ENCODE measurements at regions not wholly inside any gene's neighbourhood (a gene's known extent, or its start where the extent isn't known, plus 50 kb on each side); places are given as distances from the start of the nearest gene placed in this dataset.

- Histone ChIP-seq H3K27ac (no peak overlapping the region), H3K4me3 (no peak overlapping the region), H3K9me3 (no peaks in the 10 kb centered on the region), H3K36me3 (no peaks in the 10 kb centered on the region), H3K4me1 (no peaks in the 10 kb centered on the region), H3K27me3 (no peaks in the 10 kb centered on the region)
- no peak for TF ChIP-seq CTCF (IDR thresholded peaks at IDR 0.05)
- no peak for DNase-seq (ENCODE audit: low spot score in 2 of 2)
- intact Hi-C loops (cut with DNase I), result no loop called here
Observed at GRCh38 chr10:20641605-20642004, 255.5 kb downstream of the NEBL start.

GRCh38 chr10:20635570-20635969, 261.5 kb downstream of the NEBL start:
- no peaks in the 10 kb centered on the region for H3K4me1 ChIP-seq
- no peaks in the 10 kb centered on the region for H3K27me3 ChIP-seq
- intact Hi-C loops (cut with DNase I), result no loop called here
- H3K4me3 ChIP-seq, result no peak overlapping the region
- H3K27ac ChIP-seq, result no peak overlapping the region
- DNase-seq (ENCODE audit: low spot score in 2 of 2), result no peak
- H3K9me3 ChIP-seq, result no peaks in the 10 kb centered on the region
- TF ChIP-seq CTCF (IDR thresholded peaks at IDR 0.05), result no peak
- H3K36me3 ChIP-seq, result no peaks in the 10 kb centered on the region

GRCh38 chr10:20634839-20635238, 262.3 kb downstream of the NEBL start:
- intact Hi-C loops (cut with DNase I), result no loop called here
- H3K4me3 ChIP-seq, result no peak overlapping the region
- no peaks in the 10 kb centered on the region for H3K27me3 ChIP-seq
- H3K36me3 ChIP-seq, result no peaks in the 10 kb centered on the region
- no peak for DNase-seq (ENCODE audit: low spot score in 2 of 2)
- H3K4me1 ChIP-seq, result no peaks in the 10 kb centered on the region
- H3K9me3 ChIP-seq, result no peaks in the 10 kb centered on the region
- TF ChIP-seq CTCF (IDR thresholded peaks at IDR 0.05), result no peak
- H3K27ac ChIP-seq, result no peak overlapping the region

- DNase-seq (ENCODE audit: low spot score in 2 of 2), result no peak
- no peaks in the 10 kb centered on the region for H3K27me3 ChIP-seq
- intact Hi-C loops (cut with DNase I), result no loop called here
- TF ChIP-seq CTCF (IDR thresholded peaks at IDR 0.05), result no peak
- H3K4me1 ChIP-seq, result no peaks in the 10 kb centered on the region
- H3K27ac ChIP-seq, result no peak overlapping the region
- H3K4me3 ChIP-seq, result no peak overlapping the region
- H3K9me3 ChIP-seq, result no peaks in the 10 kb centered on the region
- H3K36me3 ChIP-seq, result no peaks in the 10 kb centered on the region
Observed at GRCh38 chr10:20633714-20634113, 263.4 kb downstream of the NEBL start.

GRCh38 chr10:20632696-20633095, 264.4 kb downstream of the NEBL start:
- intact Hi-C loops (cut with DNase I), result no loop called here
- DNase-seq (ENCODE audit: low spot score in 2 of 2), result no peak

More at GRCh38 chr10:20632696-20633095, 264.4 kb downstream of the NEBL start:
- Histone ChIP-seq H3K4me3 (no peak overlapping the region), H3K27ac (no peak overlapping the region), H3K9me3 (no peaks in the 10 kb centered on the region), H3K27me3 (no peaks in the 10 kb centered on the region), H3K36me3 (no peaks in the 10 kb centered on the region), H3K4me1 (no peaks in the 10 kb centered on the region)
- TF ChIP-seq CTCF (IDR thresholded peaks at IDR 0.05), result no peak
